IMR-90 (cell line): ENCODE measurements at regions not wholly inside any gene's neighbourhood (a gene's known extent, or its start where the extent isn't known, plus 50 kb on each side); places are given as distances from the start of the nearest gene placed in this dataset.

ENCODE experiments used
- ATAC-seq: fragments of 200-7000 bp; cut with Tn5 transposase; 2 replicates; pipeline ENCODE4 v1.9.1; 2020; ENCODE audit warnings: low read depth, mild to moderate bottlenecking, moderate library complexity
- BruUV-seq: library from RNA; stranded (reverse); fragments of 400-500 nt; replicated peaks from 2 replicates; lab custom pipeline; 2021; lab: Mats Ljungman, UMichigan
- CTCF ChIA-PET: fragments of 300-600 bp; formaldehyde crosslinking; extraction: SDS; loops from one replicate; lab custom pipeline; 2021; ENCODE audit warnings: antibody characterized with exemption; lab: Yijun Ruan, JAX
- POLR2A ChIA-PET: fragments of 300-600 bp; sonication (Branson Sonifier 250); formaldehyde crosslinking; loops from one replicate; lab custom pipeline; 2022; ENCODE audit warnings: antibody characterized with exemption; ENCODE audit not compliant: unreplicated experiment; lab: Charles Lee
- DNase-seq: peaks from one replicate; pipeline ENCODE4 v3.0.0; 2013
- H2AFZ ChIP-seq: replicated peaks from 2 replicates; pipeline ENCODE3; 2013; ENCODE audit warnings: low read length, mild to moderate bottlenecking; ENCODE audit not compliant: poor library complexity
- H2AK5ac ChIP-seq: 2 replicates; pipeline ENCODE4 v1.6.1; 2013; ENCODE audit warnings: low read depth, low read length, inconsistent platforms
- H2AK9ac ChIP-seq: replicated peaks from 2 replicates; pipeline ENCODE3; 2013; ENCODE audit warnings: mild to moderate bottlenecking, low read depth, low read length, moderate library complexity; ENCODE audit not compliant: poor library complexity
- H2BK120ac ChIP-seq: 2 replicates; pipeline ENCODE4 v1.6.1; 2013; ENCODE audit warnings: low read depth, low read length, inconsistent platforms
- H2BK15ac ChIP-seq: 3 replicates; pipeline ENCODE4 v1.6.1; 2013; ENCODE audit warnings: low read depth, low read length, inconsistent platforms
- H2BK20ac ChIP-seq: 2 replicates; pipeline ENCODE4 v1.6.1; 2013; ENCODE audit warnings: low read depth, mild to moderate bottlenecking, inconsistent platforms, low read length, moderate library complexity
- H2BK5ac ChIP-seq: 2 replicates; pipeline ENCODE4 v1.6.1; 2013; ENCODE audit warnings: mild to moderate bottlenecking, low read depth, low read length, inconsistent platforms; ENCODE audit not compliant: poor library complexity, severe bottlenecking
- H3K14ac ChIP-seq: replicated peaks from 2 replicates; pipeline ENCODE4 v1.6.1; 2013; ENCODE audit warnings: low read depth, low read length, inconsistent platforms
- H3K18ac ChIP-seq: 2 replicates; pipeline ENCODE4 v1.6.1; 2013; ENCODE audit warnings: low read depth, low read length, control low read depth
- H3K23ac ChIP-seq: 2 replicates; pipeline ENCODE4 v1.6.1; 2013; ENCODE audit warnings: low read depth, low read length, inconsistent platforms
- H3K27ac ChIP-seq: 2 replicates; pipeline ENCODE4 v1.5.1; 2013; ENCODE audit warnings: mild to moderate bottlenecking, control low read depth, low read length; ENCODE audit not compliant: insufficient read depth
- H3K27me3 ChIP-seq: 2 replicates; pipeline ENCODE4 v1.6.1; 2013; ENCODE audit warnings: low read length; ENCODE audit not compliant: control insufficient read depth, insufficient read depth
- H3K36me3 ChIP-seq: 2 replicates; pipeline ENCODE4 v1.6.1; 2013; ENCODE audit warnings: low read length, mixed read lengths; ENCODE audit not compliant: control insufficient read depth, insufficient read depth
- H3K4ac ChIP-seq: 2 replicates; pipeline ENCODE4 v1.6.1; 2013; ENCODE audit warnings: low read depth, low read length, inconsistent platforms
- H3K4me1 ChIP-seq: 2 replicates; pipeline ENCODE4 v1.6.1; 2013; ENCODE audit warnings: low read length, mixed read lengths; ENCODE audit not compliant: control insufficient read depth, insufficient read depth
- H3K4me2 ChIP-seq: 2 replicates; pipeline ENCODE4 v1.6.1; 2013; ENCODE audit warnings: low read depth, mild to moderate bottlenecking, control low read depth, low read length, moderate library complexity
- H3K4me3 ChIP-seq: 2 replicates; pipeline ENCODE4 v1.5.1; 2013; ENCODE audit warnings: low read depth, mild to moderate bottlenecking, control low read depth, low read length, moderate library complexity; ENCODE audit not compliant: insufficient read depth
- H3K56ac ChIP-seq: 2 replicates; pipeline ENCODE4 v1.6.1; 2013; ENCODE audit warnings: low read length, inconsistent platforms; ENCODE audit not compliant: insufficient read depth; ENCODE audit errors: extremely low read depth
- H3K79me1 ChIP-seq, 2 experiments: 2 replicates each; pipeline ENCODE4 v1.6.1; 2013; ENCODE audit warnings: low read length in 2 of 2, inconsistent platforms in 1 of 2, low read depth in 1 of 2
- H3K9ac ChIP-seq: 2 replicates; pipeline ENCODE4 v1.6.1; 2013; ENCODE audit warnings: low read depth, low read length, control low read depth
- H3K9me1 ChIP-seq: 2 replicates; pipeline ENCODE4 v1.6.1; 2013; ENCODE audit warnings: low read length, inconsistent platforms; ENCODE audit not compliant: insufficient read depth
- H3K9me3 ChIP-seq: 2 replicates; pipeline ENCODE4 v1.6.1; 2013; ENCODE audit warnings: low read length; ENCODE audit not compliant: control insufficient read depth, insufficient read depth
- H4K20me1 ChIP-seq: 2 replicates; pipeline ENCODE4 v1.6.1; 2013; ENCODE audit warnings: low read length, inconsistent platforms; ENCODE audit not compliant: insufficient read depth
- H4K5ac ChIP-seq: 2 replicates; pipeline ENCODE4 v1.6.1; 2013; ENCODE audit warnings: mild to moderate bottlenecking, low read depth, low read length, control low read depth
- H4K8ac ChIP-seq, 2 experiments: 2 replicates each; pipeline ENCODE4 v1.6.1; 2013; ENCODE audit warnings: low read depth in 2 of 2, low read length in 2 of 2, control low read depth in 1 of 2, inconsistent platforms in 1 of 2
- H4K91ac ChIP-seq: 2 replicates; pipeline ENCODE4 v1.6.1; 2013; ENCODE audit warnings: low read depth, low read length, inconsistent platforms; ENCODE audit not compliant: insufficient read depth
- BHLHE40 ChIP-seq: fragments of 150-350 bp; IDR thresholded peaks from 2 replicates; pipeline ENCODE4 v1.6.1; 2016; ENCODE audit warnings: mild to moderate bottlenecking, low read depth, low read length
- CTCF ChIP-seq: conservative IDR thresholded peaks from 2 replicates; pipeline ENCODE4 v1.5.1; 2012; ENCODE audit warnings: mild to moderate bottlenecking, low read depth, low read length, improper control_type of control experiment
- ELK1 ChIP-seq: fragments of 150-350 bp; IDR thresholded peaks from 2 replicates; pipeline ENCODE4 v1.6.1; 2016; ENCODE audit warnings: low read depth, mild to moderate bottlenecking, low read length, moderate library complexity, borderline replicate concordance
- FOS ChIP-seq: fragments of 150-350 bp; IDR thresholded peaks from 2 replicates; pipeline ENCODE4 v1.6.1; 2016; ENCODE audit warnings: low read depth, low read length
- MAFK ChIP-seq: IDR thresholded peaks from 2 replicates; pipeline ENCODE4 v1.6.1; 2012; ENCODE audit warnings: low read depth, low read length, improper control_type of control experiment
- MAZ ChIP-seq: IDR thresholded peaks from 2 replicates; pipeline ENCODE4 v1.6.1; 2012; ENCODE audit warnings: low read depth, mild to moderate bottlenecking, low read length, improper control_type of control experiment, moderate library complexity, borderline replicate concordance
- MXI1 ChIP-seq: IDR thresholded peaks from 2 replicates; pipeline ENCODE4 v1.6.1; 2012; ENCODE audit warnings: low read depth, mild to moderate bottlenecking, low read length, moderate library complexity, borderline replicate concordance
- NFE2L2 ChIP-seq: fragments of 150-350 bp; IDR thresholded peaks from 2 replicates; pipeline ENCODE4 v1.6.1; 2016; ENCODE audit warnings: low read depth, mild to moderate bottlenecking, low read length
- POLR2A ChIP-seq: IDR thresholded peaks from 2 replicates; pipeline ENCODE4 v1.6.1; 2012; ENCODE audit warnings: mild to moderate bottlenecking, low read depth, low read length
- RAD21 ChIP-seq: IDR thresholded peaks from 2 replicates; pipeline ENCODE4 v1.6.1; 2012; ENCODE audit warnings: low read length, improper control_type of control experiment
- RFX5 ChIP-seq: IDR thresholded peaks from 2 replicates; pipeline ENCODE4 v1.8.0; 2012; ENCODE audit warnings: low read depth, mild to moderate bottlenecking, low read length, moderate library complexity
- SMC3 ChIP-seq: fragments of 150-350 bp; IDR thresholded peaks from 2 replicates; pipeline ENCODE4 v1.6.1; 2016; ENCODE audit warnings: low read depth, mild to moderate bottlenecking, antibody characterized with exemption, low read length, moderate library complexity
- WGBS, 2 experiments: methylation state at CpG; one replicate each; pipeline versions ENCODE4 v1.1.5 to v1.1.7; 2013; ENCODE audit warnings: missing lambda C conversion rate in 2 of 2; ENCODE audit not compliant: insufficient read length in 1 of 2; ENCODE audit errors: extremely low coverage in 2 of 2; 5-methylcytosine and 5-hydroxymethylcytosine counted together
- dilution Hi-C: fragments of 300-500 bp; cut with HindIII; formaldehyde crosslinking; loops from one replicate; pipeline ENCODE4 v1.14.3; 2018; ENCODE audit warnings: low sequenced_read_pairs; ENCODE audit not compliant: unreplicated experiment
- in situ Hi-C: fragments of 300-500 bp; cut with MboI; formaldehyde crosslinking; loops from 3 replicates; pipeline ENCODE4 v1.14.3; 2019; ENCODE audit warnings: low sequenced_read_pairs, inconsistent platforms, mixed read lengths
- intact Hi-C: fragments of 100-400 bp; cut with micrococcal nuclease; formaldehyde crosslinking; loops from 2 replicates; pipeline ENCODE4 v1.10.0; 2022

- CTCF ChIA-PET, result no interaction called here
Observed at GRCh38 chr2:80722803-80723202, 418.3 kb upstream of the LRRTM1 start.

More at GRCh38 chr2:80722803-80723202, 418.3 kb upstream of the LRRTM1 start:
- H3K9ac ChIP-seq, result no peak overlapping the region
- H2BK120ac ChIP-seq, result no peak overlapping the region
- DNase-seq, result no peak
- no peak overlapping the region for H2BK20ac ChIP-seq
- no peak for ATAC-seq
- no peak overlapping the region for H2AFZ ChIP-seq
- H4K8ac ChIP-seq, result no peak overlapping the region
- H3K9me1 ChIP-seq, result no peaks in the 10 kb centered on the region
- no peak overlapping the region for H3K18ac ChIP-seq
- H2AK5ac ChIP-seq, result no peak overlapping the region
- no peak overlapping the region for H3K4me2 ChIP-seq
- H3K36me3 ChIP-seq, result no peaks in the 10 kb centered on the region
- intact Hi-C loops (no loop called here), dilution Hi-C loops (no loop called here), in situ Hi-C loops (no loop called here)
- no peak overlapping the region for H2BK5ac ChIP-seq
- WGBS, 2 experiments, result no CpG with 5 or more reads among the region's 2 CpGs
- H4K91ac ChIP-seq, result no peak overlapping the region
- H2AK9ac ChIP-seq, result no peak overlapping the region
- H3K79me1 ChIP-seq, result no peaks in the 10 kb centered on the region
- H3K4ac ChIP-seq, result no peak overlapping the region
- no peaks in the 10 kb centered on the region for H4K20me1 ChIP-seq
- H3K4me1 ChIP-seq, result no peaks in the 10 kb centered on the region
- H3K14ac ChIP-seq, result no peak overlapping the region
- no peaks in the 10 kb centered on the region for H3K27me3 ChIP-seq
- H3K4me3 ChIP-seq, result no peak overlapping the region
- H4K5ac ChIP-seq, result no peak overlapping the region
- TF ChIP-seq NFE2L2 (no peak), CTCF (no peak), ELK1 (no peak), BHLHE40 (no peak), RAD21 (no peak), POLR2A (no peak), SMC3 (no peak), RFX5 (no peak), MAZ (no peak), MXI1 (no peak), FOS (no peak), MAFK (no peak)
- H3K23ac ChIP-seq, result no peak overlapping the region
- no peak overlapping the region for H3K27ac ChIP-seq
- no peak overlapping the region for H2BK15ac ChIP-seq
- H3K9me3 ChIP-seq, result peaks cover 3% of the 10 kb centered on the region
- POLR2A ChIA-PET, result no interaction called here
- no peak overlapping the region for H3K56ac ChIP-seq
- BruUV-seq, result no TSS peak
